Left ventricle myocardium superior (tissue), 1 donor: ENCODE measurements at regions not wholly inside any gene's neighbourhood (a gene's known extent, or its start where the extent isn't known, plus 50 kb on each side); places are given as distances from the start of the nearest gene placed in this dataset.

ENCODE experiments used
- ATAC-seq: fragments of 200-7000 bp; cut with Tn5 transposase; one replicate; pipeline ENCODE4 v1.9.1; 2020; ENCODE audit warnings: mild to moderate bottlenecking, moderate library complexity
- DNase-seq: peaks from one replicate; pipeline ENCODE4 v3.0.0-alpha.2; 2020
- intact Hi-C: fragments of 100-400 bp; cut with micrococcal nuclease; formaldehyde crosslinking; loops from one replicate; pipeline ENCODE4 v1.11.0; 2022
- donor health status: DM: no; HTN: yes; CAD: no; lungs with severe emphysema.

DNA sequence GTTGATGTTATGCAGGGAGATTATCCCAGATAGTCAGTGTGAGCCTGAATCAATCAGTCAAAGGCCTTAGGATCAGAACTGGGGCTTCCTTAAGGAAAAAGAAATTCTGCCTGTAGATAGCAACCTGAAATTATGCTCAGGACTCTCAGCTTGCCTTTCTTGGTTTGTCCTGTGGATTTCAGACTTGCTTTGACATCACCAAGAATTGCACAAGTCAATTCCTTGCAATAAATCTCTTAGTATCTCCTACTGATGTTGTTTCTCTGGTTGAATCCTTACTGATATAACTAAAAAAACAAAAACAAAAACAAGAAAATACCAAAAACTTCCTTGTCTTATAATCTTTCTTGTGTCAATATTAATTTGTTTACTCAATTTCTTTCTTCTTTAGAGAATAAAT lies 258.9 kb upstream of the TCF21 start:
- ATAC-seq = no peak
- intact Hi-C loops = no loop called here
- no peak for DNase-seq

DNA sequence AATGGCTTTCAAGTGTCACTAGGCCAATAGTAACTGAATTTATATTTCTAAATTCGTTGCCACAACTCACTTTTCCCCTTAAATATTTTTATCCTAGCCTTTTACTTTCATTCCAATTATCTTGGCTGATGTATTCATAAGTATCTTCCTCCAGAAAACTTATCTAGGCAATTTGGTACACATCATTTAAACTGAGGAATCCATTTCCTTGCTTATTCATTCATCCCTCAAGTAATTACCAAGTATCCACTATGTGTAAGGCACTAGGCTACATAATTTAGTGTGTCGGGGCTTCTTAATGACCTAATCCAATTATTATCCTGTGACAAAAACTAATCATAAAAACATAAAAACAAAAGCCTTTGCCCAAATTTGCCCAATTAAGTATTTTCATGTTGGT lies 258.3 kb upstream of the TCF21 start:
- intact Hi-C loops = no loop called here
- ATAC-seq = no peak
- no peak for DNase-seq

GRCh38 chr6:133631421-133631820 lies 257.5 kb upstream of the TCF21 start:
- ATAC-seq (no peak), DNase-seq (no peak)
- intact Hi-C loops = no loop called here

DNA sequence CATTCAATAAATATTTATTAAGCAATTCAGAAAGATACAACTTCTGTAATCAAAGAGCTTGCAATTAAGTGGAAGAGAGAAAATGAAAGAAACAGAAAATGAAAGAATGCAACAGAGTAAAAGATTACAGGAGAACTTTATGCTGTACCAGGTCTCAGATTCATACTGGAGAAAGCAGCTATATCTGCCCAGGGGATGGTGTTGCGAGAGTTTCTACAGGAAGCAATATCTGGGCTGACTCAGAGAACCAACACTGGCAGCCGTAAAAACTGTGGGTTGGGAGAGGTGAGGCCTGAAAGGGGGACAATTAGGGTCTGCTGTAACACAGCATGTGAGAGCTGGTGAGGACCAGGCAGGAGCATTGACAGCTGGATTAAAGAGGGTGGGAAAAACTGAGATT lies 256.7 kb upstream of the TCF21 start:
- intact Hi-C loops = no loop called here
- no peak for ATAC-seq
- no peak for DNase-seq

- DNase-seq (no peak), ATAC-seq (no peak)
- intact Hi-C loops = no loop called here
Measured at GRCh38 chr6:133632906-133633305, 256.0 kb upstream of the TCF21 start.

DNA sequence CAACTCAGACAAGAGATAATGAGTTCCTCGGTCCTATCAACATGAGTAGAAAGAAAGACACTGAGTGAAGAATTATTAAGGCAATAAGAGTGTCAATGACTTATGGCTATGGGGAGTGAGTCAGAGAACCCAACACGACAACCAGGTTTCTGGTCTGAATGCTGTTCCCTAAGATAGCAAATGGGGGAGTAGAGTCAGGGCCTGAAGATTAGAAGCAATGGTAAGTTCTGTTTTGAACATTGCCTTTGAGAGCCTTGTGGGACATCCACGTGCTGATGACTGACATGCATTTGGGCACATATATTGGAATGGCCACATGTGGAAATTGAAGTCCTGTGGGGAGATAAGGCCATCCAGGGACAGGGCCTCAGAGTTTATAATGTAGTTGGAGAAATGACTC lies 254.4 kb upstream of the TCF21 start:
- intact Hi-C loops = no loop called here
- no peak for DNase-seq
- ATAC-seq = no peak

- ATAC-seq (no peak), DNase-seq (no peak)
- intact Hi-C loops = no loop called here
Measured at GRCh38 chr6:133635447-133635846, 253.5 kb upstream of the TCF21 start.

DNA sequence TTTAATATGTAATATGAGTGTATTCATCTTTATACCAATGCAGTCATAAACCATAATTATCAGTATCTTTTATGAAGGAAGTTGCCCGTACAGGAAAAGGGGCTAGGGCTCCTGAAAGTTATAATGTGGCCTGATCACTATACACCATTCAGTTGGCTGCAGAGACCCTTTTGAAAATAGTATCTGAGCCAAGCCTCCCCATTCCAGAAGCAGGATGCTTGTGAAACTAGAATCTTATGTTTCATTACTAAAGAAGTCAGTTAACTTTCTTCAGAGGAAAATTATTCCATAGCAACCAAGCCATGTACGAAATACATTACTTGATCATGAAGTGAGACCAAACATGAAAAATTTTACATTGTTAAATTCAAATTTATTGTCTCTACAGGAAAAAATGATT lies 251.5 kb upstream of the TCF21 start:
- intact Hi-C loops = no loop called here
- ATAC-seq (no peak), DNase-seq (no peak)

DNA sequence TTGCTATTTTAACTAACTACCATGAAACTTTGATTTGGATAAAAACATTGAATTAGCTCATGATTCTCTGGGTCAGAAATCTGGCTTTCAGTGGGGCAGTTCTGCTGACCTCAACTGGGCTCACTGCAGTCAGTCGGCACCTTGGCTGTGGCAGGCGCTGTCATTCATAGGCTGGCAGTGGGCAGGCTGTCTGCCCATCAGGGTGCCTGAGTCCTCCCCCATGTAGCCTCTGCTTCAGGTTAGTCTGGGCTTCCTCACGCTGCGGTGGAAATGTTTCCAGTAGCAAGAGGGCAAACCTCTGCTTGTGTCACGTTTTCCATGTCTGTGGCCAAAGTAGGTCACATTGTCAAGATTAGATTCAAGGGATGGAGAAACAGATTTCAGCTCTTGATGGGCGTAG lies 251.0 kb upstream of the TCF21 start:
- ATAC-seq (no peak), DNase-seq (peak; percentile 20)
- intact Hi-C loops = no loop called here

DNA sequence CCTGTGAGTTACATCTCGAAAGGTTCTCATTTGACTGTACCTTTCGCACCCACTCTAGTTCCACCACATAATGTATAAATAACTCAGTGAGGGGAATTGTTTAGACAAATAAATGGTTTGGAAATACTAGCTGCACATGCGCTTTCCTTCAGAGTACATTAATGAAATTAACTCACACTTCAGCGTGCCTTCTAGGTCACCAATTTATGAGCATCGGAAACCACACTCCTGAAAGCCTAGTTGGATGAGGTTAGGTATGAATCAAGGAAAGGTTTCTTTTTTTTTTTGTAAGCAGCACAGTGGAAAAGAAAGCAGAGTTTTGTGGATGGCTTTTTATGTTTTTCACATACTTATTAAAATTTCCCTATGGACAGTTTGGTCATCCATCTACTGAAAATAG lies 247.8 kb upstream of the TCF21 start:
- intact Hi-C loops = no loop called here
- DNase-seq (no peak), ATAC-seq (no peak)

DNA sequence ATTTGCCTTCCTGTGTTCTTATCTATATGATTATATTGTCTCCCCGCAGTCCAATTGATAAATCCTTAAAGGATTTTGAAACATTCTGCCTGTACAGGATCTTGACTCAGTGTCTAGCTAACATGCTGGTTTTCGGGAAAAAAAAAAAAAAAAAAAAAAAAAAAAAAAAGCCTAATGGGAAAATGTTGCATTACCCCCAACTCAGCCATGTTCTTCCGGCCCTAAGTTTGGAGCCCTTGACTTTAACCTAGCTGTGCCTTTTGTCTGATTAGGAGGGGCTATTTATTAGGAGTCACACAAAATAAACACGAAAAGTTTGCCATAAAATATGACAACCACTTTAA lies 244.4 kb upstream of the TCF21 start:
- DNase-seq (no peak), ATAC-seq (no peak)
- intact Hi-C loops = no loop called here

GRCh38 chr6:133644892-133645619 lies 243.9 kb upstream of the TCF21 start:
- DNase-seq = no peak
- peak; percentile 58 for ATAC-seq

DNA sequence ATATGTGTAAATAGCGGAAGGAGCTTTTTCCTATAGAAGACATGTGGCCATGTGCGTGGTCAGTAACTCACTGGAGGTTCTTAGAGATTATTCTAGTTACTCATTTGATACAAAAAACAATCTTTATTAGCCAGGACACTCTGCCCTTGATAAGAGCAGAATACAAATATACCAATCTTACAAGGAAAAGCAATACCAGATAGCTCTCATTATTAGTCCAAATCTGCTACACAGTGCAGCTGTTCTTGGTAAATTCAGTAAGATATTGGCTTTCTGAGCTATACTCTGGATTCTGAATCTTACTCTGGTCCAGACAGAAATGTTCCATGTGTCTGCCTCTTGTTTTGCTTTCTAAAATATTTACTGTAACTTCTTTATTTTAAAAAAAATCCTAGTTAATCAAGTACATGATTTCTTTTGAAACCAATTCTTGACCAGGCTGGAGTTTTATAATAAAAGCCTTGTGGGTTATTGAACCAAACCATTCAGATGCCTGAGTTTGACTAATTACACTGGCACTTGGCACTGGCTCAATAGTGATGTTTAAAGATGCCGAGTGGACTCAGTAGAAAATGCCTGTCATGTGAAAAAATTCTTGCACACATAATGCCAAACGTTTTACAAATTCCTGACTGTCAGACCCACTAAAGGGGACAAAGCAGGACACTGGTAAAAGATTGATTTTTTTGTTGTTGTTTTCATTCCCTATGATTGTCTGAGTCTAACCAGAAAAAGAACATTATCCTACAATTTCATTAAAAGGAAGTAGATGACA lies 242.8 kb upstream of the TCF21 start:
- ATAC-seq (peak; percentile 67), DNase-seq (no peak)
- intact Hi-C loops = no loop called here

More at GRCh38 chr6:133644892-133645619, 243.9 kb upstream of the TCF21 start:
- intact Hi-C loops = no loop called here

DNA sequence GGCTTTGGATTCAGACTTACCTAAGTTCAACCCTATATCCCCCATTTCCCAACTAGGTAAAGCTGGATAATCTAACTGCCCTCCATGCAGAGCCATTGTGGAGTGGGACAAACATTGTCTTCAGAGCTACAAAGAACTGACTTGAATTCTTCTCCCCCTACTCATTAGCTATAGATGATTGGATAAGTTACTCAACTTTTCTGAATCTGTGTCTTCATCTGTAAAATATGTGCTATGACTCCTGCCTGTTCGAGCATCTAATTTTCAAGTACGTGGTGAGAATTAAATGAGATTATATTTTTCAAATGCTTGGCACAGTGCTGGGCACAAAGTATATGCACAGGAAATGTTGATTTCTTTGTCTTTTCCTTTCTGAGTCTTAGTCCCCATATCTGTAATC lies 240.3 kb upstream of the TCF21 start:
- DNase-seq (no peak), ATAC-seq (no peak)
- intact Hi-C loops = no loop called here

DNA sequence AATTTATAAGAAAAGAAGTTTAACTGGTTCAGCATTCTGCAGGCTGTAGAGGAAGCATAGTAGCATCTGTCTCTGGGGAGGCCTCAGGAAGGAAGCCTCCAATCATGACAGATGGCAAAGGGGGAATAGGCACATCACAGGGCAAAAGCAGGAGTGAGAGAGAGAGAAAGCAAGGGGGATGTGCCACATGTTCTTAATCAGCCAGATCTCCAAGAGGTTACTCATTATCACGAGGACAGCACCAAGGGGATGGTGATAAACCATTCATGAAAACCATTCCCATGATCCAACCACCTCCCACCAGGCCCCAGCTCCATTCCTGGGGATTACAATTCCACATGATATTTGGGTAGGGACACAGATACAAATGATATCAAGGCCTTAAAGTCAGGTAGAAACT lies 217.5 kb upstream of the TCF21 start:
- intact Hi-C loops = no loop called here
- ATAC-seq (no peak), DNase-seq (no peak)

DNA sequence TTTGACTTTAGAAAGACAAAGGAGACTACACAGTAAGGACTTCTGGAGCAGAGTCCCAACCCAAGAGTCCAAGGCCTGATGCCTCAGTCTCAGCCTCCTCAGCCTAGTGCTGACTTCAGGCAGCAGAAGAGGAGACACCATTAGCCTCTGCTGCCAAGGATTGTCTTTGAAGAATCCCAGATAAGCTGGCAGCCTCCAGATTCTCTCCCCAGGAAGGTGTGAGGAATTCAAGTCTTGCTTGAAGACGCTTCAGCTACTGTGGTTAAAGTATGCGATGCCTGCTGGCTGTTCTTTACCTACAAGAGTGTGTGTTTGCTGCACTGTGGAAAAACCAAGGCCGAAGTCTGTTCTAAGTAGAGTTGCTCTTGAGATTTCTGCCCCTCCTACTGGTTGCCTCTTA lies 215.9 kb upstream of the TCF21 start:
- ATAC-seq = no peak
- no peak for DNase-seq

DNA sequence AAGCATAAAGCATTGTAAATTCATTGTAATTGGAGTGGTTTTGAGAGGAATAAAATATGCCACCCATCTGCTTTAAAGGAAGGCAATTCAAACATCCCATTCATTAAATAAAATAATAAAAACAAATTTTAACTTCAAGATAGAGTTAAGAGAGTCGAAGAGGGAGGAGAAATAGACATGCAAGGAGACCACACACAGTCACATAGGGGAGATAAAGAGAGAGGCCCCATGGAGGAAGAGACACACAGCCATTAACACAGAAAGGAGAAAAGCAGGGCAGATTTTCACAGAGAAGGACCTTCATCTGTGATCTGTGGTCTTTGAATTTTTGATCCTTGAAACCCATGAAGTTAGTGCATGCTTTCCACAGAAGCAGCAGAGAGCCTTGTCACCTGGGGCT lies 214.3 kb upstream of the TCF21 start:
- DNase-seq (no peak), ATAC-seq (no peak)
- intact Hi-C loops = no loop called here

More for the DNA sequence above, 215.9 kb upstream of the TCF21 start:
- intact Hi-C loops = no loop called here

- intact Hi-C loops = no loop called here
- DNase-seq (no peak), ATAC-seq (no peak)
Measured at GRCh38 chr6:133680994-133681393, 207.9 kb upstream of the TCF21 start.

DNA sequence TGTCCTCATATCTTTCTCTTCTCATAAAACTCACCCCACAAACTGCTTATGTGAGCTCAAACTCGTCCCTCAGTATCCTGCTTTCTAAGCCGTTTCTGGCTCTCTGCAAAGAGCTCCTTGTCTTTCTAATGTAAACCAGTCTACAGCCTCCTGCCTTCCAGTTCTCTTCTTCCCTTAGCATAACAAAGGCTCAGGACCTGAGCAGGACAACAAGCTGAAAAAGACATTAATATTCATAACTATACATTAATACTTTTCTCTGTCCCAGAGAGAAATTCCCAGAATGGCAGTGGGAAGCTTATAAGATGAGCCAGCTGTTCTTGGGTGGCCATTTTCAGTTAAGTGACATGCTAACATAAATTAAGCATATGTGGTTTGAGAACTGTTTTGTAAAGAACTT lies 207.0 kb upstream of the TCF21 start:
- DNase-seq (no peak), ATAC-seq (no peak)
- intact Hi-C loops = no loop called here

DNA sequence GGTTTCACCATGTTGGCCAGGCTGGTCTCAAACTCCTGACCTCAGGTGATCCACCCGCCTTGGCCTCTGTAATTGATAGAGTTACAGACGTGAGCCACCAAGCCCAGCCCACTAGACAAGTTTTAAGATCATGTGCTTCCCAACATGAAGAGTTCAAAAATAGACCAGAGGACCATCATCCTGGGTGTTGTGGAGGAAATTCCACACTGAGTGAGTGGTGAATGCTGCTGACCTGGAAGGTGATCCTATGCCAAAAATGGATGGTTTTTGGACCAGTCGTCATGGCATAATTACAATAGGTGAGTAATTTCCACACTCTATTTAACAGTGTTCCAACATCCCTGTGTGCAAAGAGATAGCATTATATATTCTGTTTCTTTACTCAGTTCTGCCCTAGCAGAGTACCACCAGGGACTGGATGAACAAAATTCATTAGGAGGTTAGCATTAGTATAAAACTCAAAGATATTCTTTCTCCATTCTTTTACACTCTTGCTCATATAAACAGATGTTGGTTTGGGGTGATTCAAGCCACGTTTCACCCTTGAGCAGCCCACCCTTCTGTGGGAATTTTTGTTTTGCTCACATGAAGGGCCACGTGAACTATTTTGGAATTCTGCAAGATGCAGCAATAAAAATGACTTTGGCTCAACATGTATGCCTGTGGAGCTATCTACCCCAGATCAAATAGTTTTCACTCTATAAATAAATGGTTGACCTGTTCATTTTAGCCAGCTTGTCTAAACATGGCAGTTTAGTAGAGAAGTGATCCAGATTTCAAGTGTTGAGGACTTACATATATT lies 206.2 kb upstream of the TCF21 start:
- ATAC-seq (no peak), DNase-seq (no peak)
- intact Hi-C loops = no loop called here

- intact Hi-C loops = no loop called here
Measured at GRCh38 chr6:133683308-133683580, 205.7 kb upstream of the TCF21 start.

More at GRCh38 chr6:133683308-133683580, 205.7 kb upstream of the TCF21 start:
- no peak for DNase-seq
- no peak for ATAC-seq
